Left ventricle myocardium superior (tissue), 1 donor: ENCODE measurements at regions not wholly inside any gene's neighbourhood (a gene's known extent, or its start where the extent isn't known, plus 50 kb on each side); places are given as distances from the start of the nearest gene placed in this dataset.
"Not testable (repeated sequence)": the region's sequence is repeated elsewhere in the genome, so short reads cannot be mapped to it uniquely, and the experiment has no call there.

Experiments used
- ATAC-seq: fragments of 200-7000 bp; cut with Tn5 transposase; one replicate; pipeline ENCODE4 v1.9.1; 2020; ENCODE audit warnings: mild to moderate bottlenecking, moderate library complexity
- DNase-seq: peaks from one replicate; pipeline ENCODE4 v3.0.0-alpha.2; 2020
- intact Hi-C: fragments of 100-400 bp; cut with micrococcal nuclease; formaldehyde crosslinking; loops from one replicate; pipeline ENCODE4 v1.11.0; 2022
- donor health status: DM: no; HTN: yes; CAD: no; lungs with severe emphysema.

GRCh38 chr4:103423261-103423660 is 225.1 kb upstream of the CENPE start:
- intact Hi-C loops = no loop called here
- DNase-seq (no peak), ATAC-seq (no peak)

- intact Hi-C loops = no loop called here
- DNase-seq (no peak), ATAC-seq (no peak)
These were observed 224.5 kb upstream of the CENPE start for GRCh38 chr4:103422467-103423219.

GRCh38 chr4:103415801-103416200 is 217.7 kb upstream of the CENPE start:
- intact Hi-C loops = no loop called here
- DNase-seq (no peak), ATAC-seq (no peak)

- intact Hi-C loops, DNase-seq, ATAC-seq: not testable (repeated sequence)
These were observed 214.5 kb upstream of the CENPE start for GRCh38 chr4:103412646-103413045.

- intact Hi-C loops = no loop called here
- ATAC-seq (no peak), DNase-seq (no peak)
These were observed 212.2 kb upstream of the CENPE start for GRCh38 chr4:103410386-103410785.

GRCh38 chr4:103405415-103405814 is 207.3 kb upstream of the CENPE start:
- no peak for ATAC-seq
- intact Hi-C loops = no loop called here

GRCh38 chr4:103403619-103404018 is 205.5 kb upstream of the CENPE start:
- intact Hi-C loops = no loop called here
- ATAC-seq (no peak), DNase-seq (no peak)

More at GRCh38 chr4:103405415-103405814, 207.3 kb upstream of the CENPE start:
- DNase-seq = no peak

GRCh38 chr4:103402198-103402597 is 204.1 kb upstream of the CENPE start:
- intact Hi-C loops = no loop called here
- no peak for DNase-seq

GRCh38 chr4:103400405-103400804 is 202.3 kb upstream of the CENPE start:
- intact Hi-C loops = no loop called here
- DNase-seq = no peak

More at GRCh38 chr4:103402198-103402597, 204.1 kb upstream of the CENPE start:
- ATAC-seq = no peak

GRCh38 chr4:103397541-103397940 is 199.4 kb upstream of the CENPE start:
- ATAC-seq (no peak), DNase-seq (no peak)
- intact Hi-C loops = no loop called here

More at GRCh38 chr4:103400405-103400804, 202.3 kb upstream of the CENPE start:
- no peak for ATAC-seq

- intact Hi-C loops, DNase-seq, ATAC-seq: not testable (repeated sequence)
These were observed 189.4 kb upstream of the CENPE start for GRCh38 chr4:103387508-103388011.

GRCh38 chr4:103385565-103385964 is 187.4 kb upstream of the CENPE start:
- ATAC-seq, DNase-seq, intact Hi-C loops: not testable (repeated sequence)

- intact Hi-C loops = no loop called here
- ATAC-seq = no peak
- DNase-seq = no peak
These were observed 177.1 kb upstream of the CENPE start for GRCh38 chr4:103375278-103375677.

- ATAC-seq (no peak), DNase-seq (no peak)
- intact Hi-C loops = no loop called here
These were observed 176.6 kb upstream of the CENPE start for GRCh38 chr4:103374758-103375157.

- intact Hi-C loops = no loop called here
- DNase-seq = no peak
- ATAC-seq = no peak
These were observed 176.2 kb upstream of the CENPE start for GRCh38 chr4:103374306-103374705.

GRCh38 chr4:103372002-103372558 is 173.9 kb upstream of the CENPE start:
- intact Hi-C loops = no loop called here
- ATAC-seq (no peak), DNase-seq (no peak)

- intact Hi-C loops = no loop called here
- DNase-seq (no peak), ATAC-seq (no peak)
These were observed 172.2 kb upstream of the CENPE start for GRCh38 chr4:103370336-103370735.

GRCh38 chr4:103365285-103365684 is 167.1 kb upstream of the CENPE start:
- DNase-seq (no peak), ATAC-seq (no peak)
- intact Hi-C loops = no loop called here

- no peak for ATAC-seq
- no peak for DNase-seq
- intact Hi-C loops = no loop called here
These were observed 165.9 kb upstream of the CENPE start for GRCh38 chr4:103364083-103364482.

- no peak for DNase-seq
- intact Hi-C loops = no loop called here
- no peak for ATAC-seq
These were observed 163.8 kb upstream of the CENPE start for GRCh38 chr4:103361926-103362325.

- no peak for ATAC-seq
- DNase-seq = no peak
- intact Hi-C loops = no loop called here
These were observed 161.8 kb upstream of the CENPE start for GRCh38 chr4:103359900-103360299.
